IMR-90 (cell line): ENCODE measurements at regions not wholly inside any gene's neighbourhood (a gene's known extent, or its start where the extent isn't known, plus 50 kb on each side); places are given as distances from the start of the nearest gene placed in this dataset.

Experiments used
- ATAC-seq: fragments of 200-7000 bp; cut with Tn5 transposase; 2 replicates; pipeline ENCODE4 v1.9.1; 2020; ENCODE audit warnings: low read depth, mild to moderate bottlenecking, moderate library complexity
- BruUV-seq: library from RNA; stranded (reverse); fragments of 400-500 nt; replicated peaks from 2 replicates; lab custom pipeline; 2021; lab: Mats Ljungman, UMichigan
- CTCF ChIA-PET: fragments of 300-600 bp; formaldehyde crosslinking; extraction: SDS; loops from one replicate; lab custom pipeline; 2021; ENCODE audit warnings: antibody characterized with exemption; lab: Yijun Ruan, JAX
- POLR2A ChIA-PET: fragments of 300-600 bp; sonication (Branson Sonifier 250); formaldehyde crosslinking; loops from one replicate; lab custom pipeline; 2022; ENCODE audit warnings: antibody characterized with exemption; ENCODE audit not compliant: unreplicated experiment; lab: Charles Lee
- DNase-seq: peaks from one replicate; pipeline ENCODE4 v3.0.0; 2013
- H2AFZ ChIP-seq: replicated peaks from 2 replicates; pipeline ENCODE3; 2013; ENCODE audit warnings: low read length, mild to moderate bottlenecking; ENCODE audit not compliant: poor library complexity
- H2AK5ac ChIP-seq: 2 replicates; pipeline ENCODE4 v1.6.1; 2013; ENCODE audit warnings: low read depth, low read length, inconsistent platforms
- H2AK9ac ChIP-seq: replicated peaks from 2 replicates; pipeline ENCODE3; 2013; ENCODE audit warnings: mild to moderate bottlenecking, low read depth, low read length, moderate library complexity; ENCODE audit not compliant: poor library complexity
- H2BK120ac ChIP-seq: 2 replicates; pipeline ENCODE4 v1.6.1; 2013; ENCODE audit warnings: low read depth, low read length, inconsistent platforms
- H2BK15ac ChIP-seq: 3 replicates; pipeline ENCODE4 v1.6.1; 2013; ENCODE audit warnings: low read depth, low read length, inconsistent platforms
- H2BK20ac ChIP-seq: 2 replicates; pipeline ENCODE4 v1.6.1; 2013; ENCODE audit warnings: low read depth, mild to moderate bottlenecking, inconsistent platforms, low read length, moderate library complexity
- H2BK5ac ChIP-seq: 2 replicates; pipeline ENCODE4 v1.6.1; 2013; ENCODE audit warnings: mild to moderate bottlenecking, low read depth, low read length, inconsistent platforms; ENCODE audit not compliant: poor library complexity, severe bottlenecking
- H3K14ac ChIP-seq: replicated peaks from 2 replicates; pipeline ENCODE4 v1.6.1; 2013; ENCODE audit warnings: low read depth, low read length, inconsistent platforms
- H3K18ac ChIP-seq: 2 replicates; pipeline ENCODE4 v1.6.1; 2013; ENCODE audit warnings: low read depth, low read length, control low read depth
- H3K23ac ChIP-seq: 2 replicates; pipeline ENCODE4 v1.6.1; 2013; ENCODE audit warnings: low read depth, low read length, inconsistent platforms
- H3K27ac ChIP-seq: 2 replicates; pipeline ENCODE4 v1.5.1; 2013; ENCODE audit warnings: mild to moderate bottlenecking, control low read depth, low read length; ENCODE audit not compliant: insufficient read depth
- H3K27me3 ChIP-seq: 2 replicates; pipeline ENCODE4 v1.6.1; 2013; ENCODE audit warnings: low read length; ENCODE audit not compliant: control insufficient read depth, insufficient read depth
- H3K36me3 ChIP-seq: 2 replicates; pipeline ENCODE4 v1.6.1; 2013; ENCODE audit warnings: low read length, mixed read lengths; ENCODE audit not compliant: control insufficient read depth, insufficient read depth
- H3K4ac ChIP-seq: 2 replicates; pipeline ENCODE4 v1.6.1; 2013; ENCODE audit warnings: low read depth, low read length, inconsistent platforms
- H3K4me1 ChIP-seq: 2 replicates; pipeline ENCODE4 v1.6.1; 2013; ENCODE audit warnings: low read length, mixed read lengths; ENCODE audit not compliant: control insufficient read depth, insufficient read depth
- H3K4me2 ChIP-seq: 2 replicates; pipeline ENCODE4 v1.6.1; 2013; ENCODE audit warnings: low read depth, mild to moderate bottlenecking, control low read depth, low read length, moderate library complexity
- H3K4me3 ChIP-seq: 2 replicates; pipeline ENCODE4 v1.5.1; 2013; ENCODE audit warnings: low read depth, mild to moderate bottlenecking, control low read depth, low read length, moderate library complexity; ENCODE audit not compliant: insufficient read depth
- H3K56ac ChIP-seq: 2 replicates; pipeline ENCODE4 v1.6.1; 2013; ENCODE audit warnings: low read length, inconsistent platforms; ENCODE audit not compliant: insufficient read depth; ENCODE audit errors: extremely low read depth
- H3K79me1 ChIP-seq, 2 experiments: 2 replicates each; pipeline ENCODE4 v1.6.1; 2013; ENCODE audit warnings: low read length in 2 of 2, inconsistent platforms in 1 of 2, low read depth in 1 of 2
- H3K9ac ChIP-seq: 2 replicates; pipeline ENCODE4 v1.6.1; 2013; ENCODE audit warnings: low read depth, low read length, control low read depth
- H3K9me1 ChIP-seq: 2 replicates; pipeline ENCODE4 v1.6.1; 2013; ENCODE audit warnings: low read length, inconsistent platforms; ENCODE audit not compliant: insufficient read depth
- H3K9me3 ChIP-seq: 2 replicates; pipeline ENCODE4 v1.6.1; 2013; ENCODE audit warnings: low read length; ENCODE audit not compliant: control insufficient read depth, insufficient read depth
- H4K20me1 ChIP-seq: 2 replicates; pipeline ENCODE4 v1.6.1; 2013; ENCODE audit warnings: low read length, inconsistent platforms; ENCODE audit not compliant: insufficient read depth
- H4K5ac ChIP-seq: 2 replicates; pipeline ENCODE4 v1.6.1; 2013; ENCODE audit warnings: mild to moderate bottlenecking, low read depth, low read length, control low read depth
- H4K8ac ChIP-seq, 2 experiments: 2 replicates each; pipeline ENCODE4 v1.6.1; 2013; ENCODE audit warnings: low read depth in 2 of 2, low read length in 2 of 2, control low read depth in 1 of 2, inconsistent platforms in 1 of 2
- H4K91ac ChIP-seq: 2 replicates; pipeline ENCODE4 v1.6.1; 2013; ENCODE audit warnings: low read depth, low read length, inconsistent platforms; ENCODE audit not compliant: insufficient read depth
- BHLHE40 ChIP-seq: fragments of 150-350 bp; IDR thresholded peaks from 2 replicates; pipeline ENCODE4 v1.6.1; 2016; ENCODE audit warnings: mild to moderate bottlenecking, low read depth, low read length
- CEBPB ChIP-seq: IDR thresholded peaks from 2 replicates; pipeline ENCODE4 v1.6.1; 2012; ENCODE audit warnings: low read depth, low read length, improper control_type of control experiment
- CHD1 ChIP-seq: IDR thresholded peaks from 2 replicates; pipeline ENCODE4 v1.6.1; 2012; ENCODE audit warnings: low read depth, low read length, improper control_type of control experiment
- CTCF ChIP-seq: conservative IDR thresholded peaks from 2 replicates; pipeline ENCODE4 v1.5.1; 2012; ENCODE audit warnings: mild to moderate bottlenecking, low read depth, low read length, improper control_type of control experiment
- ELK1 ChIP-seq: fragments of 150-350 bp; IDR thresholded peaks from 2 replicates; pipeline ENCODE4 v1.6.1; 2016; ENCODE audit warnings: low read depth, mild to moderate bottlenecking, low read length, moderate library complexity, borderline replicate concordance
- FOS ChIP-seq: fragments of 150-350 bp; IDR thresholded peaks from 2 replicates; pipeline ENCODE4 v1.6.1; 2016; ENCODE audit warnings: low read depth, low read length
- MAFK ChIP-seq: IDR thresholded peaks from 2 replicates; pipeline ENCODE4 v1.6.1; 2012; ENCODE audit warnings: low read depth, low read length, improper control_type of control experiment
- MXI1 ChIP-seq: IDR thresholded peaks from 2 replicates; pipeline ENCODE4 v1.6.1; 2012; ENCODE audit warnings: low read depth, mild to moderate bottlenecking, low read length, moderate library complexity, borderline replicate concordance
- NFE2L2 ChIP-seq: fragments of 150-350 bp; IDR thresholded peaks from 2 replicates; pipeline ENCODE4 v1.6.1; 2016; ENCODE audit warnings: low read depth, mild to moderate bottlenecking, low read length
- POLR2A ChIP-seq: IDR thresholded peaks from 2 replicates; pipeline ENCODE4 v1.6.1; 2012; ENCODE audit warnings: mild to moderate bottlenecking, low read depth, low read length
- RCOR1 ChIP-seq: IDR thresholded peaks from 2 replicates; pipeline ENCODE4 v1.6.1; 2012; ENCODE audit warnings: mild to moderate bottlenecking, low read length, improper control_type of control experiment; ENCODE audit not compliant: insufficient replicate concordance
- RFX5 ChIP-seq: IDR thresholded peaks from 2 replicates; pipeline ENCODE4 v1.8.0; 2012; ENCODE audit warnings: low read depth, mild to moderate bottlenecking, low read length, moderate library complexity
- SMC3 ChIP-seq: fragments of 150-350 bp; IDR thresholded peaks from 2 replicates; pipeline ENCODE4 v1.6.1; 2016; ENCODE audit warnings: low read depth, mild to moderate bottlenecking, antibody characterized with exemption, low read length, moderate library complexity
- USF2 ChIP-seq: fragments of 150-350 bp; IDR thresholded peaks from 2 replicates; pipeline ENCODE4 v1.6.1; 2017; ENCODE audit warnings: mild to moderate bottlenecking, antibody characterized with exemption, low read length, low read depth
- WGBS, 2 experiments: methylation state at CpG; one replicate each; pipeline versions ENCODE4 v1.1.5 to v1.1.7; 2013; ENCODE audit warnings: missing lambda C conversion rate in 2 of 2; ENCODE audit not compliant: insufficient read length in 1 of 2; ENCODE audit errors: extremely low coverage in 2 of 2; 5-methylcytosine and 5-hydroxymethylcytosine counted together
- dilution Hi-C: fragments of 300-500 bp; cut with HindIII; formaldehyde crosslinking; loops from one replicate; pipeline ENCODE4 v1.14.3; 2018; ENCODE audit warnings: low sequenced_read_pairs; ENCODE audit not compliant: unreplicated experiment
- in situ Hi-C: fragments of 300-500 bp; cut with MboI; formaldehyde crosslinking; loops from 3 replicates; pipeline ENCODE4 v1.14.3; 2019; ENCODE audit warnings: low sequenced_read_pairs, inconsistent platforms, mixed read lengths
- intact Hi-C: fragments of 100-400 bp; cut with micrococcal nuclease; formaldehyde crosslinking; loops from 2 replicates; pipeline ENCODE4 v1.10.0; 2022

- ATAC-seq (no peak), DNase-seq (no peak)
- H2AK9ac ChIP-seq: no peak overlapping the region
- TF ChIP-seq NFE2L2 (no peak), CTCF (no peak), MXI1 (no peak), FOS (no peak), CHD1 (no peak), RCOR1 (no peak), BHLHE40 (no peak), USF2 (no peak), ELK1 (no peak), CEBPB (no peak), SMC3 (no peak), POLR2A (no peak), RFX5 (no peak), MAFK (no peak)
- no peak overlapping the region for H3K4me2 ChIP-seq
- 77% methylated on average over 3 of the region's 10 CpGs; no CpG with 5 or more reads in 1 of the 2 experiments for WGBS, 2 experiments
- no peak overlapping the region for H2AK5ac ChIP-seq
- H3K79me1 ChIP-seq: no peaks in the 10 kb centered on the region
- BruUV-seq: no TSS peak
- no peaks in the 10 kb centered on the region for H4K20me1 ChIP-seq
- POLR2A ChIA-PET: no interaction called here
- no peaks in the 10 kb centered on the region for H3K9me1 ChIP-seq
- H2BK5ac ChIP-seq: no peak overlapping the region
- no peak overlapping the region for H3K18ac ChIP-seq
- dilution Hi-C loops: no loop called here
- CTCF ChIA-PET: no interaction called here
- H3K4ac ChIP-seq: no peak overlapping the region
- no peaks in the 10 kb centered on the region for H3K36me3 ChIP-seq
- H3K4me1 ChIP-seq: no peaks in the 10 kb centered on the region
- no peak overlapping the region for H3K4me3 ChIP-seq
- no peak overlapping the region for H2BK20ac ChIP-seq
- H2BK120ac ChIP-seq: no peak overlapping the region
- H4K8ac ChIP-seq: no peak overlapping the region
- H3K56ac ChIP-seq: no peak overlapping the region
- intact Hi-C loops: no loop called here
- H3K14ac ChIP-seq: no peak overlapping the region
- H4K5ac ChIP-seq: no peak overlapping the region
- H3K23ac ChIP-seq: no peak overlapping the region
- H3K27ac ChIP-seq: no peak overlapping the region
- in situ Hi-C loops: no loop called here
- H3K9me3 ChIP-seq: peaks cover 26% of the 10 kb centered on the region
- H4K91ac ChIP-seq: no peak overlapping the region
- H2AFZ ChIP-seq: no peak overlapping the region
- no peak overlapping the region for H3K9ac ChIP-seq
- no peak overlapping the region for H2BK15ac ChIP-seq
- no peaks in the 10 kb centered on the region for H3K27me3 ChIP-seq
Observed at GRCh38 chr5:2249442-2249841, 366.7 kb upstream of the IRX4 start.
